Right ventricle myocardium superior (tissue), 1 donor: ENCODE measurements at regions not wholly inside any gene's neighbourhood (a gene's known extent, or its start where the extent isn't known, plus 50 kb on each side); places are given as distances from the start of the nearest gene placed in this dataset.

ENCODE experiments used
- ATAC-seq: fragments of 200-7000 bp; cut with Tn5 transposase; one replicate; pipeline ENCODE4 v1.9.1; 2020; ENCODE audit warnings: mild to moderate bottlenecking; ENCODE audit not compliant: poor library complexity
- DNase-seq: peaks from one replicate; pipeline ENCODE4 v3.0.0-alpha.2; 2020
- intact Hi-C: fragments of 100-400 bp; cut with DNase I; formaldehyde crosslinking; loops from one replicate; pipeline ENCODE4 v1.11.2; 2022
- donor health status: DM: no; HTN: yes; CAD: no; lungs with severe emphysema.

- ATAC-seq (no peak), DNase-seq (no peak)
- intact Hi-C loops: no loop called here
Observed at GRCh38 chr7:110084181-110084807, 1006.6 kb upstream of the LRRN3 start.

- intact Hi-C loops: no loop called here
- ATAC-seq (no peak), DNase-seq (no peak)
Observed at GRCh38 chr7:110090110-110090820, 1000.7 kb upstream of the LRRN3 start.

DNA sequence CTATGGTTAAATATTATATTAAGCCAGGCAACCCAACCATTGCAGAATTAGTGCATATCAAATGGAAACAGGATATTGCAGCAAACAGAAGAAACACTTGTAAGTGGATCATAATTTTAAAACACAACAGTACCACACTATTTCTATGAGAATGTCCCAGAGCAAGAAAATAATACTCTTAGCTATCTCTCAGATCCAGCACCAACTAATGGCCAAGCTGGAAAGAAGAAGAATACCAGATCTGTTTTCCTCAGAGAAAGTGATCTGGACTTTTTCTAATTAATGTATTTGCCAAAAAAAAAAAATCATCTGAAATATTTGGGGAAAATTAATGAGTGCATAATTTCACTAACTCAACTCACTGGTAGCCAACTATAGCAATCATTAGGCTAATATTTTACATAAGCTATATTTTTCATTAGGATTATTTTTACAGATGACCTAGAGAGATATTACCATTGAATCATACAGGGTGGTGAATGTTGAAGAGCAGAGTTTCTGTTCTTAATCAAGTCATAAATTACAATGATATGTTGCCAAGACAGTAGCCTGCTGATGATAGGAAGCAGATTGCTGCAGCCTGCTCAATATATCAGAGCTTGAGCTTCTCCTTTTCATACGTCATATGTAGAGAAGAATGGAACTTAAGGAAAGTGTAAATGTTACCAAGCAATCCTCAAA, 995.4 kb upstream of the LRRN3 start:
- no peak for ATAC-seq
- intact Hi-C loops: no loop called here

DNA sequence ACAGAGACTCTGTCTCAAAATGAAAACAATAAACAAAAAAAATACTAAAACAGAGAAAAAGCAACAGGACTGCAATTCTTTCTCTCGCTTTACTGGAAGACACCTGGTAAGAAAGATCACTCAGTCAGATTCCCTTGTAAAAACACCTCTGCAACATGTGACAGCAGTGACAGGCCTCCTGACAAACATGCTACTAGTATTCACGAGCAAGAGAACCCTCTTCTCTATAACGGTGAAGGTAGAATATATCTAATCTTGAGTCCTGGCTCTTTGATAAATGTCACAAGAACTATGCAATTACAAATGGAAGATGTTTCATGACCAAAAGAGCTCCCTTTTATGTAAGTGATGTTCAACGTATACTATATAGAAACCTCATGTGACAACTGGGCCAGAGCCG, 986.7 kb upstream of the LRRN3 start:
- intact Hi-C loops: no loop called here
- ATAC-seq (no peak), DNase-seq (no peak)

More for the DNA sequence above, 995.4 kb upstream of the LRRN3 start:
- no peak for DNase-seq

GRCh38 chr7:110105307-110105706, 985.6 kb upstream of the LRRN3 start:
- intact Hi-C loops: no loop called here
- DNase-seq (no peak), ATAC-seq (no peak)

- DNase-seq (no peak), ATAC-seq (no peak)
- intact Hi-C loops: no loop called here
Observed at GRCh38 chr7:110105840-110106239, 985.1 kb upstream of the LRRN3 start.

GRCh38 chr7:110119883-110120581, 970.9 kb upstream of the LRRN3 start:
- ATAC-seq (no peak), DNase-seq (no peak)
- intact Hi-C loops: no loop called here

GRCh38 chr7:110129159-110129558, 961.8 kb upstream of the LRRN3 start:
- ATAC-seq: no peak
- intact Hi-C loops: no loop called here
- DNase-seq: no peak

DNA sequence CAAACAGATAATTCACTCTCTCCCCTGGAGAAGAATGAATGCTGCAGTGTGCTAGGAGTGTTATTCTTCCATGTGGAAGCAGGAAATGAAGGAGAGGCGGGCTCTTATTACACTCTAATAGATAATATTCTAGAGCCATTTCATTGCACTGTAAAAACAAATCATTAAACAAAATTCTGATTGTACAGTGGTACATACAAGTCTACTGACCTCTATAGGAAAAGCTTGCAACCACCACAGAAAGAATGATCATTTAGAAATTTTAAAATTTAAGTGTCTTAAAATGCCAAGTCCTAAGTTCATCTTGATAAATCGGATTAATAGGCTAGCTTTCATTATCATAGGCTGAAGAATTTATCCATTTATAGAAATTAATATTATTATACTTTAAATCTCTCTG, 960.3 kb upstream of the LRRN3 start:
- intact Hi-C loops: no loop called here
- ATAC-seq (no peak), DNase-seq (no peak)

- DNase-seq: no peak
- intact Hi-C loops: no loop called here
- ATAC-seq: no peak
Observed at GRCh38 chr7:110131344-110131743, 959.6 kb upstream of the LRRN3 start.

DNA sequence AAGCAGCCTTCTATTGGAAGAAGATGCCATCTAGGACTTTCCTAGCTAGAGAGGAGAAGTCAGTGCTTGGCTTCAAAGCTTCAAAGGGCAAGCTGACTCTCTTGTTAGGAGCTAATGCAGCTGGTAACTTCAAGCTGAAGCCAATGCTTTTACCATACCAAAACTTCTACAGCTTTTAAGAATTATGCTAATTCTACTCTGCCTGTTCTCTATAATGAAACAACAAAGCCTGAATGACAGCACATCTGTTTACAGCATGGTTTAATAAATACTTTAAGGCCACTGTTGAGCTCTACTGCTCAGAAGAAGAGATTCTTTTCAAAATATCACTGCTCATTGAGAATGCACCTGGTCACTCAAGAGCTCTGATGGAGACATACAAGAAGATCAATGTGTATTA, 951.9 kb upstream of the LRRN3 start:
- DNase-seq (no peak), ATAC-seq (no peak)
- intact Hi-C loops: no loop called here

- no peak for ATAC-seq
- intact Hi-C loops: no loop called here
Observed at GRCh38 chr7:110142939-110143526, 947.9 kb upstream of the LRRN3 start.

GRCh38 chr7:110144599-110144998, 946.3 kb upstream of the LRRN3 start:
- DNase-seq (no peak), ATAC-seq (no peak)
- intact Hi-C loops: no loop called here

More at GRCh38 chr7:110142939-110143526, 947.9 kb upstream of the LRRN3 start:
- DNase-seq: no peak

GRCh38 chr7:110148054-110148453, 942.9 kb upstream of the LRRN3 start:
- no peak for DNase-seq
- no peak for ATAC-seq
- intact Hi-C loops: no loop called here

DNA sequence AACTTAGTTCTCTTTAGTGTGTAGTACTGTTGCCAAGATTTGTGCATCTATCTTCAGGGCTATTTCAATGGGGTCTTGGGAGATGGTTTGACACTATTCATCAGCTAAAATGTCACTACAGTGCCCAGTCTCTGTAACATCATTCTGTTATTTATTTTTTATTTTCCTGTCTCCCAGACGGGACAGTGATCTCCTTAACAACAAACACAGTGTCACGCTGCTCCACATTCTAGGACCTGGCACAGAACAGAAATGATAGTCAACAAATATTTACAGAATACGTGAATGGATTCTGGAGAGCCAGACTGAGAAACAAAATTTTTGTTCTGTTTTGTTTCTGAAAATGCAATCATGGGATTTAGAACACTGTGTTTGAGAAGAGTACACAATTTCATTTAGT, 937.7 kb upstream of the LRRN3 start:
- DNase-seq: no peak
- intact Hi-C loops: no loop called here
- ATAC-seq: no peak

- intact Hi-C loops: no loop called here
- DNase-seq: no peak
- ATAC-seq: no peak
Observed at GRCh38 chr7:110156511-110156910, 934.4 kb upstream of the LRRN3 start.

- DNase-seq (no peak), ATAC-seq (no peak)
- intact Hi-C loops: no loop called here
Observed at GRCh38 chr7:110157631-110158362, 933.1 kb upstream of the LRRN3 start.

- no peak for DNase-seq
- intact Hi-C loops: no loop called here
- no peak for ATAC-seq
Observed at GRCh38 chr7:110168010-110168409, 922.9 kb upstream of the LRRN3 start.

DNA sequence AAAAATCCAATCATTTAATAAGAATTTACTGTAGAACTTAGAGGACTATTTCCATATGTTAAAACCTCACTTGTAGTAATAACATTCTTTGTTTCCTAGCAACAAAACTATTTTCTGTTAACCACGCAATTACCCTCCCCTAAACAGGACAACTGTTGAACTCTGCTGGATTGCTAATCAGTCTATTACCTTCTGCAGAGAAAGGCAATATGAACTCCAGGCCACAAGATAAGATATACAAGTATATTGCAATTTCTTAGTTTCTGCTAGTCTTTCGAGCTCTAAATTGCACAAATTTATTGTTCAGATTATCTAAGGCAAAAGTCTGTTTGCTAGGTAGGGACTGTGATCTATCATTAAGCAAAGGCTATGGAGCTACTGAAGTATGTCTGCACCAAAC, 920.1 kb upstream of the LRRN3 start:
- intact Hi-C loops: no loop called here
- no peak for ATAC-seq
- no peak for DNase-seq
